Liver (tissue), 8 donors: ENCODE measurements at regions not wholly inside any gene's neighbourhood (a gene's known extent, or its start where the extent isn't known, plus 50 kb on each side); places are given as distances from the start of the nearest gene placed in this dataset.

Source experiments
- DNase-seq: peaks from one replicate; pipeline ENCODE4 v3.0.0-alpha.2; 2017; ENCODE audit warnings: low spot score
- H3K27ac ChIP-seq, 2 donors: one replicate each; pipeline ENCODE4 v1.7.0; 2013; ENCODE audit warnings: inconsistent platforms in 2 of 2, low read length in 2 of 2, control low read depth in 1 of 2, low read depth in 1 of 2, mild to moderate bottlenecking in 1 of 2
- H3K27me3 ChIP-seq, 4 donors: one replicate each; pipeline versions ENCODE4 v1.6.1 to v1.7.0; 2013; ENCODE audit warnings: low read length in 3 of 4, inconsistent platforms in 1 of 4, mild to moderate bottlenecking in 1 of 4, moderate library complexity in 1 of 4; ENCODE audit not compliant: control insufficient read depth in 4 of 4, insufficient read depth in 4 of 4
- H3K36me3 ChIP-seq, 4 donors: one replicate each; pipeline versions ENCODE4 v1.6.1 to v1.7.0; 2013; ENCODE audit warnings: low read length in 3 of 4, mild to moderate bottlenecking in 3 of 4, low read depth in 1 of 4, moderate library complexity in 1 of 4; ENCODE audit not compliant: control insufficient read depth in 4 of 4, insufficient read depth in 3 of 4
- H3K4me1 ChIP-seq, 4 donors: one replicate each; pipeline versions ENCODE4 v1.6.1 to v1.7.0; 2013; ENCODE audit warnings: low read length in 3 of 4, mild to moderate bottlenecking in 3 of 4, moderate library complexity in 1 of 4; ENCODE audit not compliant: control insufficient read depth in 4 of 4, insufficient read depth in 4 of 4
- H3K4me3 ChIP-seq, 3 donors: one replicate each; pipeline versions ENCODE4 v1.6.1 to v1.7.0; 2013; ENCODE audit warnings: low read length in 3 of 3, control low read depth in 1 of 3, low read depth in 1 of 3, mild to moderate bottlenecking in 1 of 3
- H3K9ac ChIP-seq, 2 donors: one replicate each; pipeline ENCODE4 v1.7.0; 2013; ENCODE audit warnings: low read length in 2 of 2, mild to moderate bottlenecking in 2 of 2, moderate library complexity in 2 of 2, control low read depth in 1 of 2, low read depth in 1 of 2
- H3K9me3 ChIP-seq, 4 donors: one replicate each; pipeline versions ENCODE4 v1.6.1 to v1.7.0; 2013; ENCODE audit warnings: low read length in 3 of 4; ENCODE audit not compliant: control insufficient read depth in 4 of 4
- EGR1 ChIP-seq, 2 donors: IDR thresholded peaks; 2 replicates each; pipeline ENCODE4 v1.6.1; 2016 to 2018; ENCODE audit warnings: antibody characterized with exemption in 2 of 2, low read depth in 2 of 2
- FOXA1 ChIP-seq: IDR thresholded peaks from 2 replicates; pipeline ENCODE4 v1.6.1; 2016; ENCODE audit warnings: antibody characterized with exemption
- GABPA ChIP-seq, 2 donors: IDR thresholded peaks in 1 of 2; conservative IDR thresholded peaks in 1 of 2; 2 replicates each; pipeline ENCODE4 v1.6.1; 2016; ENCODE audit warnings: antibody characterized with exemption in 2 of 2, mild to moderate bottlenecking in 1 of 2, moderate library complexity in 1 of 2
- HNF4A ChIP-seq, 2 donors: conservative IDR thresholded peaks; 2 replicates each; pipeline ENCODE4 v1.6.1; 2016; ENCODE audit warnings: antibody characterized with exemption in 2 of 2, mild to moderate bottlenecking in 2 of 2
- HNF4G ChIP-seq: IDR thresholded peaks from 2 replicates; pipeline ENCODE4 v1.6.1; 2016; ENCODE audit warnings: antibody characterized with exemption
- JUND ChIP-seq, 2 donors: IDR thresholded peaks; 2 replicates each; pipeline ENCODE4 v1.6.1; 2016; ENCODE audit warnings: antibody characterized with exemption in 2 of 2
- NR2F2 ChIP-seq: IDR thresholded peaks from 2 replicates; pipeline ENCODE4 v1.6.1; 2016; ENCODE audit warnings: antibody characterized with exemption
- RXRA ChIP-seq, 2 donors: IDR thresholded peaks; 2 replicates each; pipeline ENCODE4 v1.6.1; 2017 to 2018; ENCODE audit warnings: antibody characterized with exemption in 2 of 2, mild to moderate bottlenecking in 1 of 2
- SP1 ChIP-seq: IDR thresholded peaks from 2 replicates; pipeline ENCODE4 v1.6.1; 2018; ENCODE audit warnings: antibody characterized with exemption, mild to moderate bottlenecking
- TAF1 ChIP-seq: conservative IDR thresholded peaks from 2 replicates; pipeline ENCODE4 v1.6.1; 2016; ENCODE audit warnings: antibody characterized with exemption, mild to moderate bottlenecking
- YY1 ChIP-seq: IDR thresholded peaks from 2 replicates; pipeline ENCODE4 v1.6.1; 2016; ENCODE audit warnings: antibody characterized with exemption, mild to moderate bottlenecking
- WGBS: extraction: QIAGEN DNeasy Blood & Tissue Kit; methylation state at CpG from one replicate; pipeline ENCODE4 v1.1.7; 2013; 5-methylcytosine and 5-hydroxymethylcytosine counted together
- TF ChIP-seq, protein P1 (sequence below): IDR thresholded peaks from 2 replicates; pipeline ENCODE4 v1.6.1; 2016; ENCODE audit warnings: antibody characterized with exemption
- TF ChIP-seq, protein P2 (sequence below): IDR thresholded peaks from 2 replicates; pipeline ENCODE4 v1.6.1; 2016; ENCODE audit warnings: antibody characterized with exemption
- TF ChIP-seq, protein P3 (sequence below): IDR thresholded peaks from 2 replicates; pipeline ENCODE4 v1.6.1; 2016; ENCODE audit warnings: antibody characterized with exemption
- TF ChIP-seq, protein P4 (sequence below): fragments of 150-350 bp; IDR thresholded peaks from 2 replicates; pipeline ENCODE4 v1.5.1; 2017; ENCODE audit warnings: improper control_type of control experiment, low read depth, low read length; ENCODE audit not compliant: missing input control
- TF ChIP-seq, protein P5 (sequence below): IDR thresholded peaks from 2 replicates; pipeline ENCODE4 v1.6.1; 2016; ENCODE audit warnings: antibody characterized with exemption, mild to moderate bottlenecking
- donor health status: healthy.
- donor health status: healthy.
- donor health status: healthy.
- donor health status: healthy.
- donor health status: healthy.

DNA sequence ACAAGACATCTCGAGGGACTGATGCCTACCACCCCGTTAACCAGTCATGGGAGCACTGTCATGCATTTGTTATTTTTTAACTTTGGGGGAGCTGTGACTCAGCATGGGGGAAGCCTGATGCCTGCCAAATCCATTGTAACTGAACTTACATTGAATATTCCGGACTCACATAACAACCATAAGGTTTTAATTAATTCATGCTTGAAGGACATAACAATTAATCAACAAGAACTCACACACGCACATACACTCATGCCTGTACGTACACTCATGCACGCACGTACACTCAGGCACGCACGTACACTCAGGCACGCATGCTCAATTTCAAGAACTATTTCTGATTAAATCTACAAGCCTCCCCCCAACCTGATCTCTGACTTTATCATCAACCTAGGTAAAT is 1639.1 kb downstream of the SUCLG1 start (continued):
- TF ChIP-seq, protein P1, sequence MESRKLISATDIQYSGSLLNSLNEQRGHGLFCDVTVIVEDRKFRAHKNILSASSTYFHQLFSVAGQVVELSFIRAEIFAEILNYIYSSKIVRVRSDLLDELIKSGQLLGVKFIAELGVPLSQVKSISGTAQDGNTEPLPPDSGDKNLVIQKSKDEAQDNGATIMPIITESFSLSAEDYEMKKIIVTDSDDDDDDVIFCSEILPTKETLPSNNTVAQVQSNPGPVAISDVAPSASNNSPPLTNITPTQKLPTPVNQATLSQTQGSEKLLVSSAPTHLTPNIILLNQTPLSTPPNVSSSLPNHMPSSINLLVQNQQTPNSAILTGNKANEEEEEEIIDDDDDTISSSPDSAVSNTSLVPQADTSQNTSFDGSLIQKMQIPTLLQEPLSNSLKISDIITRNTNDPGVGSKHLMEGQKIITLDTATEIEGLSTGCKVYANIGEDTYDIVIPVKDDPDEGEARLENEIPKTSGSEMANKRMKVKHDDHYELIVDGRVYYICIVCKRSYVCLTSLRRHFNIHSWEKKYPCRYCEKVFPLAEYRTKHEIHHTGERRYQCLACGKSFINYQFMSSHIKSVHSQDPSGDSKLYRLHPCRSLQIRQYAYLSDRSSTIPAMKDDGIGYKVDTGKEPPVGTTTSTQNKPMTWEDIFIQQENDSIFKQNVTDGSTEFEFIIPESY = no peak
- TF ChIP-seq NR2F2 (no peak), TAF1 (no peak), YY1 (no peak), RXRA (IDR thresholded peaks at IDR 0.05) (no peak), GABPA (IDR thresholded peaks at IDR 0.05 in 1 of 2, conservative IDR thresholded peaks at IDR 0.05 in 1 of 2) (no peak), HNF4G (no peak)
- TF ChIP-seq, protein P2, sequence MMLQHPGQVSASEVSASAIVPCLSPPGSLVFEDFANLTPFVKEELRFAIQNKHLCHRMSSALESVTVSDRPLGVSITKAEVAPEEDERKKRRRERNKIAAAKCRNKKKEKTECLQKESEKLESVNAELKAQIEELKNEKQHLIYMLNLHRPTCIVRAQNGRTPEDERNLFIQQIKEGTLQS = no peak

DNA sequence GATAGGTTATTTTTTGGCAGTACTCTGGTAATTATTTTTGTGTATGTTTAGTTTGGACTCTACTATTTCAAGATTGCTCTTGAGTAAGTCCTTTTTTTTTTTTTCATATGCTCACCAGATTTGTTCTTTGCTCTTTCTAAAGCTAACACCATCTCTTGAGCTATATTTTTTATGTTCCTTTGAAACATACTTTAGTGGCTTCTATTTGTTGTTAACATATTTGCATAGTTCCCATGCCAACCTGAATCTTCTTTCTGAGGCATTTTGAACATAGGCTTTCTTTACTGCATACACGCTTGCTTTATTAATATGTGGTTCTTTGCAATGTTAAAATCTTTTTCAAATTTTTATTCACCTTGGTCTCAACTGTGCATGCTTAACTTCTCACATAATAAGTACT is 1644.9 kb downstream of the SUCLG1 start:
- no peak overlapping the region for H3K4me3 ChIP-seq
- no peak overlapping the region for H3K9ac ChIP-seq
- TF ChIP-seq, protein P1 = no peak
- no peak for TF ChIP-seq YY1
- TF ChIP-seq SP1 = no peak
- TF ChIP-seq, protein P3, sequence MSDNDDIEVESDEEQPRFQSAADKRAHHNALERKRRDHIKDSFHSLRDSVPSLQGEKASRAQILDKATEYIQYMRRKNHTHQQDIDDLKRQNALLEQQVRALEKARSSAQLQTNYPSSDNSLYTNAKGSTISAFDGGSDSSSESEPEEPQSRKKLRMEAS = no peak
- TF ChIP-seq, protein P2 = no peak
- no peak for TF ChIP-seq HNF4A (conservative IDR thresholded peaks at IDR 0.05)
- TF ChIP-seq, protein P4, sequence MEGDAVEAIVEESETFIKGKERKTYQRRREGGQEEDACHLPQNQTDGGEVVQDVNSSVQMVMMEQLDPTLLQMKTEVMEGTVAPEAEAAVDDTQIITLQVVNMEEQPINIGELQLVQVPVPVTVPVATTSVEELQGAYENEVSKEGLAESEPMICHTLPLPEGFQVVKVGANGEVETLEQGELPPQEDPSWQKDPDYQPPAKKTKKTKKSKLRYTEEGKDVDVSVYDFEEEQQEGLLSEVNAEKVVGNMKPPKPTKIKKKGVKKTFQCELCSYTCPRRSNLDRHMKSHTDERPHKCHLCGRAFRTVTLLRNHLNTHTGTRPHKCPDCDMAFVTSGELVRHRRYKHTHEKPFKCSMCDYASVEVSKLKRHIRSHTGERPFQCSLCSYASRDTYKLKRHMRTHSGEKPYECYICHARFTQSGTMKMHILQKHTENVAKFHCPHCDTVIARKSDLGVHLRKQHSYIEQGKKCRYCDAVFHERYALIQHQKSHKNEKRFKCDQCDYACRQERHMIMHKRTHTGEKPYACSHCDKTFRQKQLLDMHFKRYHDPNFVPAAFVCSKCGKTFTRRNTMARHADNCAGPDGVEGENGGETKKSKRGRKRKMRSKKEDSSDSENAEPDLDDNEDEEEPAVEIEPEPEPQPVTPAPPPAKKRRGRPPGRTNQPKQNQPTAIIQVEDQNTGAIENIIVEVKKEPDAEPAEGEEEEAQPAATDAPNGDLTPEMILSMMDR = no peak
- TF ChIP-seq HNF4G = no peak
- TF ChIP-seq JUND (IDR thresholded peaks at IDR 0.05) = no peak
- H3K27me3 ChIP-seq = no peaks in the 10 kb centered on the region
- H3K27ac ChIP-seq = no peak overlapping the region
- no peak for DNase-seq
- no peaks in the 10 kb centered on the region for H3K36me3 ChIP-seq
- no peaks in the 10 kb centered on the region for H3K4me1 ChIP-seq
- H3K9me3 ChIP-seq = no peaks in the 10 kb centered on the region
- WGBS = 94% methylated on average over 1 of the region's 1 CpG

DNA sequence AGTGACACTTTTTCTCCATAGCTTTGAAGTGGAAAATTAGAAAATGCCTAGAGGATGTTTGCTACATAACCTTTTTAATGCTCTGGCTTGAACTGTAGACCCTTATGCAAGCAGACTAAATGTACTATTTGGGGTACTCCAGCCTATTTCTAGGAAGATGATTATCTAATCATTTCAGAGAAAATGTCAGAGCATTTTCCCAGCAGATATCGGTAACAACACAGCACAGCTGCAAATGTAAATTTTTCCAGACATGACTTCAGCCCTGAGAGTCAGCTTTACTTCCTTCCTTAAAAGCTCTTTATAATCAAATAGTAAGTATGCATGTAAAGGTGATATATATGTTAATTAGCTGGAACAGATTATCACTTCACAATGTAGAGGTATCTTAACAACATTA is 1647.1 kb downstream of the SUCLG1 start:
- Histone ChIP-seq H3K4me3 (no peak overlapping the region), H3K27me3 (no peaks in the 10 kb centered on the region), H3K9me3 (no peaks in the 10 kb centered on the region), H3K36me3 (no peaks in the 10 kb centered on the region), H3K9ac (no peak overlapping the region), H3K27ac (no peak overlapping the region), H3K4me1 (no peaks in the 10 kb centered on the region)
- DNase-seq = no peak
- TF ChIP-seq, protein P1 = no peak
- TF ChIP-seq EGR1 (IDR thresholded peaks at IDR 0.05; ENCODE audit: low read depth in 2 of 2) (no peak), FOXA1 (no peak), RXRA (IDR thresholded peaks at IDR 0.05) (no peak), YY1 (no peak)
- TF ChIP-seq, protein P5, sequence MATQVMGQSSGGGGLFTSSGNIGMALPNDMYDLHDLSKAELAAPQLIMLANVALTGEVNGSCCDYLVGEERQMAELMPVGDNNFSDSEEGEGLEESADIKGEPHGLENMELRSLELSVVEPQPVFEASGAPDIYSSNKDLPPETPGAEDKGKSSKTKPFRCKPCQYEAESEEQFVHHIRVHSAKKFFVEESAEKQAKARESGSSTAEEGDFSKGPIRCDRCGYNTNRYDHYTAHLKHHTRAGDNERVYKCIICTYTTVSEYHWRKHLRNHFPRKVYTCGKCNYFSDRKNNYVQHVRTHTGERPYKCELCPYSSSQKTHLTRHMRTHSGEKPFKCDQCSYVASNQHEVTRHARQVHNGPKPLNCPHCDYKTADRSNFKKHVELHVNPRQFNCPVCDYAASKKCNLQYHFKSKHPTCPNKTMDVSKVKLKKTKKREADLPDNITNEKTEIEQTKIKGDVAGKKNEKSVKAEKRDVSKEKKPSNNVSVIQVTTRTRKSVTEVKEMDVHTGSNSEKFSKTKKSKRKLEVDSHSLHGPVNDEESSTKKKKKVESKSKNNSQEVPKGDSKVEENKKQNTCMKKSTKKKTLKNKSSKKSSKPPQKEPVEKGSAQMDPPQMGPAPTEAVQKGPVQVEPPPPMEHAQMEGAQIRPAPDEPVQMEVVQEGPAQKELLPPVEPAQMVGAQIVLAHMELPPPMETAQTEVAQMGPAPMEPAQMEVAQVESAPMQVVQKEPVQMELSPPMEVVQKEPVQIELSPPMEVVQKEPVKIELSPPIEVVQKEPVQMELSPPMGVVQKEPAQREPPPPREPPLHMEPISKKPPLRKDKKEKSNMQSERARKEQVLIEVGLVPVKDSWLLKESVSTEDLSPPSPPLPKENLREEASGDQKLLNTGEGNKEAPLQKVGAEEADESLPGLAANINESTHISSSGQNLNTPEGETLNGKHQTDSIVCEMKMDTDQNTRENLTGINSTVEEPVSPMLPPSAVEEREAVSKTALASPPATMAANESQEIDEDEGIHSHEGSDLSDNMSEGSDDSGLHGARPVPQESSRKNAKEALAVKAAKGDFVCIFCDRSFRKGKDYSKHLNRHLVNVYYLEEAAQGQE = no peak
- TF ChIP-seq, protein P3 = no peak
- WGBS = 32% methylated on average over 1 of the region's 1 CpG
